CD4-positive, alpha-beta T cell treated with Interleukin-15 for 1 hour (primary cell): ENCODE measurements at regions not wholly inside any gene's neighbourhood (a gene's known extent, or its start where the extent isn't known, plus 50 kb on each side); places are given as distances from the start of the nearest gene placed in this dataset.
"Not testable (repeated sequence)": the region's sequence is repeated elsewhere in the genome, so short reads cannot be mapped to it uniquely, and the experiment has no call there.

ENCODE experiments used
- DNase-seq: peaks from one replicate; pipeline ENCODE4 v3.0.0-alpha.2; 2020

GRCh38 chr5:147085409-147085808, 149.4 kb upstream of the STK32A start:
- no peak for DNase-seq

DNA sequence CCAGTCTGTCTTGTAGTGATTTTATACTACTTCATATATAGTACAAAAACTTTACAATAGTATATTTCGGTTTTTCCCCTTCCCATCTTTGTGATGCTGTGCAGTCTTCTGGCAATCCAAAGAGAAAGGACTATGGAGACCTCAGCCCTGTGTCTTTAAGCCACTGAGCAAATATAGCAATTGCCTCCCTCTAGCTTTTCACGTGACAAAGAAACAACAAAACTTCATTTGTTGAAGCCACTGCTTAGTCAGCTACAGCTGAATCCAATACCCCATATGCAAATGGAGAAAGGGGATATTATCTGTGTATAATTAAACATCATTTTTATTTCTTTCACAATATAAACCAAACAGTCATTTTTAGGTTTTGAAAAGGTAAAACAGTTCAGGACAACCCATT, 142.8 kb upstream of the STK32A start:
- DNase-seq = no peak

GRCh38 chr5:147093138-147093537, 141.7 kb upstream of the STK32A start:
- DNase-seq = no peak

DNA sequence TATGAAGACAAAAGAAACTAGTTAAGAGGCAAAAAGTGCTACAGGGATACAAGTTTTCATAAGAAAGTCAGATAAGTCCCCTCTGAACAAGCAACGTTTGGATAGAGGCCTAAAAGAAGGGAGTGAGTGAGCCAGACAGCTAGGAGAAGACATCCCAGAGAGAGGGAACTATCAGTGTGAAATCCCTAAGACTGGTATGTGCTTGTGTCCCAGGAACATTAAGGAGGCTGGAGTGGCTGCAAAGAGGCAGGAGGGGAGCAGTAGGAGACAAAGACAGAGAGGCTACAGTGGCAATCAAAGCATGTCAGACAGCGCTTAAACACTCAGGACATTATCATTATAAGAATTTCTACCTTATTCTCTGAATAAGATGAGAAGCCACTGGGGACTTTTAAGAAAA, 139.1 kb upstream of the STK32A start:
- DNase-seq = no peak

GRCh38 chr5:147098233-147098790, 136.5 kb upstream of the STK32A start:
- DNase-seq = no peak

DNA sequence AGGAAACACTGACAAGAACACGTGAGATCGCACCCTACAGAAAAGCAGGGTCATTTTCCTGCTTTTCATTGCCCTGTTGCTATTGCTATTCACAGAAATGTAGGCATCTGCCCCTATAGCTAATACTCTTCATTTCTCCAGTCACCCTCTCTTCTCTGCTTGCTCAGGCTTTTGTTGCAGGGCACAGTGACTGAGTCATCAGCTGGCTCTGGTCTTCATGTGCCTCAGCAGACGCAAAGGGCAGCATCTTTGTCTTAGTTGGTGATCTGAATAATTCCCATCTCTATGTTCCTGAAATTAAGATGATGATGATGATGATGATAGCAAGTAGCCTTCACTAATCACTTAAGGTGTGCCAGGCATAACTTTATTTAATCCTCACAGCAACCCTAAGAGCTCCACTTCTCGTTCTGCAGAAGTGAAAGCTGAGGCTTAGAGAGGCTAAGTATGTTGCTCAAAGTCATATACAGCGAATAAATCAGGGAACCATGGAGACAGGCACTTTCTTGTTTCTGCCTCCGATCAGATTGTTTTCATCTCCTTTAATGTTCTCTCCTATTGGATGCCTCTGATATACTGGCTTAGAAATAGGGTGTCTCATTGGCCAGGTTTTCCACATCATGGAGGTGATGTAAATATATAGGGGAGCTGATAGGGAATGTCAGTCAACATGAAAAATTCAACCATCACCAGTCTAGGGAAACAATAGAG, 133.0 kb upstream of the STK32A start:
- no peak for DNase-seq

- DNase-seq = no peak
These were observed 121.9 kb upstream of the STK32A start for GRCh38 chr5:147112899-147113298.

GRCh38 chr5:147113967-147114366, 120.9 kb upstream of the STK32A start:
- DNase-seq = no peak

GRCh38 chr5:147139759-147140158, 95.1 kb upstream of the STK32A start:
- not testable (repeated sequence) for DNase-seq

- no peak for DNase-seq
These were observed 94.3 kb upstream of the STK32A start for GRCh38 chr5:147140558-147140957.

- not testable (repeated sequence) for DNase-seq
These were observed 93.2 kb upstream of the STK32A start for GRCh38 chr5:147141580-147141979.

- no peak for DNase-seq
These were observed 91.6 kb upstream of the STK32A start for GRCh38 chr5:147143215-147143614.

GRCh38 chr5:147145328-147145727, 89.5 kb upstream of the STK32A start:
- DNase-seq = no peak

- DNase-seq = no peak
These were observed 86.1 kb upstream of the STK32A start for GRCh38 chr5:147148715-147149114.

DNA sequence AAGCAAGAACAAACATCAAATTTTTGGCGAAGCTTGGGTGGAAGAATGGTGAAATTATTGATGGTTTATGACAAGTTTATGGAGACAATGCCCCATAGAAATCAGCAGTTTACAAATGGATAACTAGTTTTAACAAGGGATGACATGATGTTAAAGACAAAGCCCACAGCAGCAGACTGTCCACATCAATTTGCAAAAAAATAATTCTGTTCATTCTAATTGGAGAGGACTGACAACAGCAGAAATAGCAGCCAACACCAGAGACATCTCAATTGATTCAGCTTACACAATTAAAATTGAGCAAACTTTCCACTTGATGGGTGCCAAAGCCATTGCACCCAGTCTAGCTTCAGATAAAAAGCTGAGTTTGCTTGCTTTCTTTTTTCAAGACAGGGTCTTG, 82.7 kb upstream of the STK32A start:
- no peak for DNase-seq

GRCh38 chr5:147154809-147155208, 80.0 kb upstream of the STK32A start:
- no peak for DNase-seq

GRCh38 chr5:147156012-147156411, 78.8 kb upstream of the STK32A start:
- no peak for DNase-seq

- DNase-seq = no peak
These were observed 73.7 kb upstream of the STK32A start for GRCh38 chr5:147160902-147161700.

GRCh38 chr5:147162740-147163139, 72.1 kb upstream of the STK32A start:
- no peak for DNase-seq

GRCh38 chr5:147167529-147167928, 67.3 kb upstream of the STK32A start:
- DNase-seq = no peak

- no peak for DNase-seq
These were observed 66.1 kb upstream of the STK32A start for GRCh38 chr5:147168578-147169327.

DNA sequence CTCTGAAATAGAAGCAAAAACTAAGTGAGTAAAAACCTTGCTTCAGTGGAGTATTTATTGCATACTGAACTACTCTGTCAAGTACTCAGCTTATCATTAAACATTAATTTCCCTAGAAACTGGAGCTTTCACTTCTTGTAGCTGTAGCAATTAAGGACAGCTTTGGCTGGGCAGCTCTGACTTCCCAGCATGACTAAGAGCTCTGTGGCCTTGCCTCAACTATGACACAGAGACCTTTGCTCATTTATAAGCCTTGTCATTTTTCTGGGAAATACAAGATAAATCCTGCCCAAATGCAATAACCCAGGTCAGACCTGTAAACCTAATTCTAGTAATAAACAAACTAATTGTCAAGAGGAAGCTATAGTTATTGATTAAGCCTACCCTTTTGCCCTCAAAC, 65.4 kb upstream of the STK32A start:
- no peak for DNase-seq

GRCh38 chr5:147169901-147170300, 64.9 kb upstream of the STK32A start:
- no peak for DNase-seq
